IPS-NIHi7 (cell line): ENCODE measurements at regions not wholly inside any gene's neighbourhood (a gene's known extent, or its start where the extent isn't known, plus 50 kb on each side); places are given as distances from the start of the nearest gene placed in this dataset.
"Not testable (repeated sequence)": the region's sequence is repeated elsewhere in the genome, so short reads cannot be mapped to it uniquely, and the experiment has no call there.

Experiments used
- DNase-seq: peaks from one replicate; pipeline ENCODE4 v3.0.0; 2012; ENCODE audit warnings: mixed read lengths; ENCODE audit errors: extremely low spot score

GRCh38 chr2:111251711-111252110, 131.0 kb downstream of the BCL2L11 start:
- DNase-seq, result no peak

GRCh38 chr2:111252436-111252835, 131.7 kb downstream of the BCL2L11 start:
- no peak for DNase-seq

GRCh38 chr2:111254916-111255315, 134.2 kb downstream of the BCL2L11 start:
- not testable (repeated sequence) for DNase-seq

GRCh38 chr2:111256628-111257027, 135.9 kb downstream of the BCL2L11 start:
- DNase-seq, result not testable (repeated sequence)

- not testable (repeated sequence) for DNase-seq
Observed at GRCh38 chr2:111257607-111258006, 136.9 kb downstream of the BCL2L11 start.

GRCh38 chr2:111258318-111258717, 137.6 kb downstream of the BCL2L11 start:
- DNase-seq, result not testable (repeated sequence)

GRCh38 chr2:111262627-111263379, 142.1 kb downstream of the BCL2L11 start:
- not testable (repeated sequence) for DNase-seq

GRCh38 chr2:111263380-111264017, 142.8 kb downstream of the BCL2L11 start:
- DNase-seq, result not testable (repeated sequence)

- not testable (repeated sequence) for DNase-seq
Observed at GRCh38 chr2:111264956-111265355, 144.2 kb downstream of the BCL2L11 start.

GRCh38 chr2:111266556-111266955, 145.8 kb downstream of the BCL2L11 start:
- DNase-seq, result not testable (repeated sequence)

GRCh38 chr2:111267038-111267437, 146.3 kb downstream of the BCL2L11 start:
- DNase-seq, result not testable (repeated sequence)

GRCh38 chr2:111269761-111270323, 149.1 kb downstream of the BCL2L11 start:
- not testable (repeated sequence) for DNase-seq

GRCh38 chr2:111270569-111270968, 149.9 kb downstream of the BCL2L11 start:
- not testable (repeated sequence) for DNase-seq

- not testable (repeated sequence) for DNase-seq
Observed at GRCh38 chr2:111271647-111272304, 151.1 kb downstream of the BCL2L11 start.

- not testable (repeated sequence) for DNase-seq
Observed at GRCh38 chr2:111273007-111273406, 152.3 kb downstream of the BCL2L11 start.

- DNase-seq, result not testable (repeated sequence)
Observed at GRCh38 chr2:111275047-111275853, 154.5 kb downstream of the BCL2L11 start.

GRCh38 chr2:111275854-111276171, 155.1 kb downstream of the BCL2L11 start:
- not testable (repeated sequence) for DNase-seq

- DNase-seq, result not testable (repeated sequence)
Observed at GRCh38 chr2:111278133-111278532, 157.4 kb downstream of the BCL2L11 start.

- not testable (repeated sequence) for DNase-seq
Observed at GRCh38 chr2:111280709-111281286, 160.1 kb downstream of the BCL2L11 start.

GRCh38 chr2:111282162-111282561, 161.4 kb downstream of the BCL2L11 start:
- DNase-seq, result not testable (repeated sequence)
